HepG2 (cell line): ENCODE measurements at regions not wholly inside any gene's neighbourhood (a gene's known extent, or its start where the extent isn't known, plus 50 kb on each side); places are given as distances from the start of the nearest gene placed in this dataset.

ENCODE experiments used
- ATAC-seq: fragments of 200-7000 bp; cut with Tn5 transposase; 3 replicates; pipeline ENCODE4 v1.9.1; 2020; ENCODE audit warnings: mild to moderate bottlenecking, moderate library complexity
- BruUV-seq: library from RNA; stranded (reverse); fragments of 400-500 nt; replicated peaks from 2 replicates; lab custom pipeline; 2021; lab: Mats Ljungman, UMichigan
- CTCF ChIA-PET: fragments of 300-600 bp; formaldehyde crosslinking; extraction: SDS; loops from one replicate; lab custom pipeline; 2021; ENCODE audit warnings: low total read pairs, inconsistent platforms, low intra/inter-chr PET ratio; lab: Yijun Ruan, JAX
- POLR2A ChIA-PET: fragments of 350-600 bp; sonication (Branson Sonifier 250); formaldehyde crosslinking; loops from one replicate; lab custom pipeline; 2020; ENCODE audit warnings: antibody characterized with exemption, inconsistent platforms; lab: Yijun Ruan, JAX
- DNase-seq: peaks from one replicate; pipeline ENCODE4 v3.0.0-alpha.2; 2015; ENCODE audit warnings: low spot score
- FAIRE-seq: peaks from 3 replicates; lab custom pipeline; 2011; peaks lifted over from hg19 to GRCh38; lab: Jason Lieb, UNC
- H2AFZ ChIP-seq: one replicate; pipeline ENCODE4 v1.6.1; 2011; ENCODE audit warnings: low read length, inconsistent platforms
- H3K27ac ChIP-seq: fragments of 300-600 bp; 3 replicates; pipeline ENCODE4 v1.8.0; 2011; ENCODE audit warnings: mixed run types, mild to moderate bottlenecking, mixed read lengths, low read length, inconsistent platforms; ENCODE audit not compliant: insufficient read depth; ENCODE audit errors: extremely low read length
- H3K27me3 ChIP-seq, 2 experiments: fragments of 200-600 bp in 1 of 2; 2 replicates in 1 of 2; 3 replicates in 1 of 2; pipeline versions ENCODE4 v1.6.0 to v1.8.0; 2011; ENCODE audit warnings: low read length in 2 of 2, mild to moderate bottlenecking in 2 of 2, moderate library complexity in 2 of 2, inconsistent platforms in 1 of 2; ENCODE audit not compliant: insufficient read depth in 2 of 2, control insufficient read depth in 1 of 2
- H3K36me3 ChIP-seq, 2 experiments: fragments of 200-600 bp in 1 of 2; replicated peaks in 1 of 2; 2 replicates in 1 of 2; 3 replicates in 1 of 2; pipeline versions ENCODE4 v1.5.1 to v1.8.0; 2011; ENCODE audit warnings: low read length in 2 of 2, inconsistent platforms in 1 of 2; ENCODE audit not compliant: insufficient read depth in 2 of 2, control insufficient read depth in 1 of 2
- H3K4me1 ChIP-seq: 2 replicates; pipeline ENCODE4 v1.5.1; 2012; ENCODE audit warnings: low read length, inconsistent platforms; ENCODE audit not compliant: insufficient read depth
- H3K4me2 ChIP-seq: 2 replicates; pipeline ENCODE4 v1.6.0; 2011; ENCODE audit warnings: low read depth, low read length, inconsistent platforms
- H3K4me3 ChIP-seq, 3 experiments: fragments of 200-600 bp in 1 of 3; sonication (generic), shearing (Covaris generic) in 1 of 3; replicated peaks in 1 of 3; 2 replicates each; pipeline ENCODE4 v1.5.1; 2011 to 2016; ENCODE audit warnings: low read length in 3 of 3, inconsistent platforms in 2 of 3, low read depth in 2 of 3, mild to moderate bottlenecking in 2 of 3, control low read depth in 1 of 3, mixed read lengths in 1 of 3; ENCODE audit not compliant: insufficient read depth in 1 of 3
- H3K79me2 ChIP-seq: one replicate; pipeline ENCODE4 v1.6.1; 2011; ENCODE audit warnings: low read length, inconsistent platforms; ENCODE audit not compliant: insufficient read depth
- H3K9ac ChIP-seq: 2 replicates; pipeline ENCODE4 v1.6.0; 2011; ENCODE audit warnings: mild to moderate bottlenecking, low read depth, low read length, inconsistent platforms; ENCODE audit not compliant: insufficient read depth
- H3K9me3 ChIP-seq: 2 replicates; pipeline ENCODE4 v1.5.1; 2012; ENCODE audit warnings: mild to moderate bottlenecking, low read length
- H4K20me1 ChIP-seq: 2 replicates; pipeline ENCODE4 v1.6.0; 2011; ENCODE audit warnings: inconsistent platforms, mild to moderate bottlenecking, low read length, moderate library complexity; ENCODE audit not compliant: insufficient read depth
- ATF2 ChIP-seq: sonication (generic); formaldehyde crosslinking; IDR thresholded peaks from 2 replicates; pipeline ENCODE4 v1.4.0; 2020; ENCODE audit warnings: missing genetic modification reagents
- EZH2 ChIP-seq: conservative IDR thresholded peaks from 2 replicates; pipeline ENCODE4 v1.6.1; 2012; ENCODE audit warnings: mild to moderate bottlenecking, low read depth, low read length, moderate library complexity
- FOXK1 ChIP-seq: sonication (generic); formaldehyde crosslinking; IDR thresholded peaks from 2 replicates; pipeline ENCODE4 v1.4.0; 2020; ENCODE audit warnings: low read depth, missing genetic modification reagents, borderline replicate concordance
- PHF20 ChIP-seq: sonication (generic); formaldehyde crosslinking; IDR thresholded peaks from 2 replicates; pipeline ENCODE4 v1.5.0; 2020; ENCODE audit warnings: mild to moderate bottlenecking, missing genetic modification reagents
- SMAD3 ChIP-seq: sonication (generic); formaldehyde crosslinking; IDR thresholded peaks from 2 replicates; pipeline ENCODE4 v1.4.0; 2020; ENCODE audit warnings: missing genetic modification reagents
- ZBTB26 ChIP-seq: IDR thresholded peaks from 2 replicates; pipeline ENCODE4 v1.6.1; 2016; ENCODE audit warnings: missing compliant biosample characterization, missing genetic modification reagents, borderline replicate concordance
- ZBTB33 ChIP-seq: sonication (generic); formaldehyde crosslinking; IDR thresholded peaks from 2 replicates; pipeline ENCODE4 v1.4.0; 2020; ENCODE audit warnings: missing genetic modification reagents
- ZKSCAN1 ChIP-seq: fragments of 150-350 bp; IDR thresholded peaks from 2 replicates; pipeline ENCODE4 v1.6.1; 2014; ENCODE audit warnings: low read length
- ZNF329 ChIP-seq: sonication (generic); formaldehyde crosslinking; IDR thresholded peaks from 2 replicates; pipeline ENCODE4 v1.9.0; 2021; ENCODE audit warnings: low read depth, mild to moderate bottlenecking, missing genetic modification reagents
- WGBS: methylation state at CpG from one replicate; pipeline ENCODE4 v1.1.6; 2017; ENCODE audit warnings: low lambda C conversion rate; 5-methylcytosine and 5-hydroxymethylcytosine counted together
- in situ Hi-C: cut with HindIII; loops from 2 replicates; pipeline ENCODE4 v1.10.0; 2017; ENCODE audit warnings: low pct_unique_long_range_greater_than_20kb; ENCODE audit not compliant: extremely low pct_ligation_motif_present
- intact Hi-C: fragments of 100-400 bp; cut with micrococcal nuclease; formaldehyde crosslinking; loops from one replicate; pipeline ENCODE4 v1.10.0; 2022; ENCODE audit not compliant: unreplicated experiment

- no peak for TF ChIP-seq ZBTB26 (CRISPR knock-in tag)
- no peak for TF ChIP-seq ZBTB33 (CRISPR knock-in tag)
- TF ChIP-seq PHF20 = no peak
- TF ChIP-seq SMAD3 (CRISPR knock-in tag) = no peak
- TF ChIP-seq ZKSCAN1 = no peak
These were observed 568.3 kb upstream of the ZNF717 start (continued) for GRCh38 chr3:76353683-76354082.

GRCh38 chr3:76361010-76361409 is 575.7 kb upstream of the ZNF717 start:
- Histone ChIP-seq H3K27me3 (no peaks in the 10 kb centered on the region), H3K4me2 (no peak overlapping the region), H3K4me1 (no peaks in the 10 kb centered on the region), H3K79me2 (no peaks in the 10 kb centered on the region), H3K36me3 (no peaks in the 10 kb centered on the region), H3K4me3 (no peak overlapping the region), H4K20me1 (no peaks in the 10 kb centered on the region), H3K9me3 (no peaks in the 10 kb centered on the region), H2AFZ (no peak overlapping the region), H3K27ac (no peak overlapping the region), H3K9ac (no peak overlapping the region)
- TF ChIP-seq ZNF329 (no peak), FOXK1 (CRISPR knock-in tag) (no peak), ATF2 (CRISPR knock-in tag) (no peak), EZH2 (no peak)
- intact Hi-C loops = no loop called here
- no TSS peak for BruUV-seq
- no peak for FAIRE-seq
- DNase-seq = no peak
- ATAC-seq = no peak
- CTCF ChIA-PET = no interaction called here
- POLR2A ChIA-PET = no interaction called here
- in situ Hi-C loops = no loop called here
- 0% methylated on average over 1 of the region's 1 CpG for WGBS
